Lower leg skin (tissue), 3 donors: ENCODE measurements at regions not wholly inside any gene's neighbourhood (a gene's known extent, or its start where the extent isn't known, plus 50 kb on each side); places are given as distances from the start of the nearest gene placed in this dataset.

Experiments used
- CTCF ChIP-seq, 3 donors: fragments of 450-650 bp; IDR thresholded peaks; one replicate each; pipeline ENCODE4 v1.5.1; 2016; ENCODE audit warnings: antibody characterized with exemption in 3 of 3, mild to moderate bottlenecking in 3 of 3, moderate library complexity in 2 of 3
- POLR2A ChIP-seq, 2 donors: fragments of 450-650 bp; IDR thresholded peaks; one replicate each; pipeline ENCODE4 v1.6.1; 2016 to 2017; ENCODE audit warnings: antibody characterized with exemption in 2 of 2, mild to moderate bottlenecking in 1 of 2, moderate library complexity in 1 of 2

GRCh38 chr20:48019940-48020339 lies 234.7 kb upstream of the SULF2 start:
- TF ChIP-seq CTCF (IDR thresholded peaks at IDR 0.05): no peak
- no peak for TF ChIP-seq POLR2A (IDR thresholded peaks at IDR 0.05)
